VCaP (cell line): ENCODE measurements at regions not wholly inside any gene's neighbourhood (a gene's known extent, or its start where the extent isn't known, plus 50 kb on each side); places are given as distances from the start of the nearest gene placed in this dataset.

Experiments
- H3K27ac ChIP-seq: fragments of 450-650 bp; 2 replicates; pipeline ENCODE4 v1.5.1; 2017
- CTCF ChIP-seq: fragments of 450-650 bp; conservative IDR thresholded peaks from 2 replicates; pipeline ENCODE4 v1.5.1; 2017; ENCODE audit warnings: mild to moderate bottlenecking, moderate library complexity

- no peak for TF ChIP-seq CTCF
- no peak overlapping the region for H3K27ac ChIP-seq
These were observed 416.4 kb downstream of the CDH11 start for GRCh38 chr16:64705443-64705842.

DNA sequence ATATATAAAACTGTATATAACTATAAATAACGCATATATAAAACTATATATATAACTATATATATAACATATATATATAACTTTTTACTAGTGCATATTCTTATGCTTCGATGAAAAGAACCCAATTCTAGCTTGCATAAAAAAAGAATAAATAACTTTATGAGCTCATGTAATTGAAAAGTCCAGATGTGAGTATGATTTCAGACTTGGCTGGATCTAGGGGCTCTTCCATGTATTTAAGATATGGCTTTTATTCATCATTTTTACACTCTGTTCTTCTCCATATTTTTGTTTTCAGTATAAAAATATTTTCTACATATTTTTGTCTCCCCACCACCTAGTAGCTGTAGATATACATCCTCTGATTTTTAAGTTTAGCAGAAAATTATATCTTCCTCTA is 417.5 kb downstream of the CDH11 start:
- no peak overlapping the region for H3K27ac ChIP-seq
- TF ChIP-seq CTCF, result no peak

- no peak overlapping the region for H3K27ac ChIP-seq
- TF ChIP-seq CTCF, result no peak
These were observed 419.4 kb downstream of the CDH11 start for GRCh38 chr16:64702415-64702814.

GRCh38 chr16:64700628-64701027 is 421.2 kb downstream of the CDH11 start:
- no peak overlapping the region for H3K27ac ChIP-seq
- TF ChIP-seq CTCF, result no peak

GRCh38 chr16:64696866-64697265 is 425.0 kb downstream of the CDH11 start:
- H3K27ac ChIP-seq, result no peak overlapping the region
- TF ChIP-seq CTCF, result no peak

GRCh38 chr16:64695684-64696083 is 426.2 kb downstream of the CDH11 start:
- no peak for TF ChIP-seq CTCF
- H3K27ac ChIP-seq, result no peak overlapping the region

DNA sequence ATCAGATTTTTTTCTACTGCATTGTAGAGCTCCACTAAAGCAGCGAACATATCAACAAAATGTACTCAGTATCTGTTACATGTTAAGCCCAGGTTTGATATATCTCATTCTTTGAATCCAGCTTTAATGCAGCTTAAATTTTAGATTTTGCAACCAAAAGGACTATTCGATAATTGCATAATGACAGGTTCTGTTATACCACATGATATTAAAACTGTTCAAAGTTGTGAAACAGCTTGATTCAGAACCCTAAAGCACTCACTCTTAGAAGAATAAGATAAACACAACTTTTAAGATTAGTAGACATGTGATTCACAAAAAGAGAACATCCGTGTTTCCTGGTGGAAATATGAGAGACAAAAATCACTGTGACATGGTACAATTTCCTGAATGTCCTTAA is 427.9 kb downstream of the CDH11 start:
- no peak for TF ChIP-seq CTCF
- no peak overlapping the region for H3K27ac ChIP-seq

DNA sequence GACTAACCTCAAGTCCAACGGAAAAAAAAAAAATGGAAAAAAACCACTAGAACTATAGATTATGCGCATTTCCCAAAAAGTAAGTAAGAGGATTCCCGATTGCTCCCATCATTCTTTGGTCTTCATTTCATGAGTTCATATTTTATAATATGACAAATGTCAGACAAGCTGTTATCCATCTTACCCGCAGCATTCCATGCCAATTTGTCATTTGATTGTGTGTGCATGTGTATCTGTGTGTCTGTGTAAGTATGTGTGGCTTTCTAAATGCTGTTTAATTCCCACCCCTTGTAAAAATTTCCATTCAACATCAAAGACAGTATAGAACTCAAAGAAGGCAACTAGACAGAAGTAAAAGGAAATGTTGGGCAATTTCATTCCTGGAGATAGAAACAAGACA is 434.1 kb downstream of the CDH11 start:
- H3K27ac ChIP-seq, result no peak overlapping the region
- no peak for TF ChIP-seq CTCF
